ENCODE measurements at regions not wholly inside any gene's neighbourhood (a gene's known extent, or its start where the extent isn't known, plus 50 kb on each side); places are given as distances from the start of the nearest gene placed in this dataset.

DNA sequence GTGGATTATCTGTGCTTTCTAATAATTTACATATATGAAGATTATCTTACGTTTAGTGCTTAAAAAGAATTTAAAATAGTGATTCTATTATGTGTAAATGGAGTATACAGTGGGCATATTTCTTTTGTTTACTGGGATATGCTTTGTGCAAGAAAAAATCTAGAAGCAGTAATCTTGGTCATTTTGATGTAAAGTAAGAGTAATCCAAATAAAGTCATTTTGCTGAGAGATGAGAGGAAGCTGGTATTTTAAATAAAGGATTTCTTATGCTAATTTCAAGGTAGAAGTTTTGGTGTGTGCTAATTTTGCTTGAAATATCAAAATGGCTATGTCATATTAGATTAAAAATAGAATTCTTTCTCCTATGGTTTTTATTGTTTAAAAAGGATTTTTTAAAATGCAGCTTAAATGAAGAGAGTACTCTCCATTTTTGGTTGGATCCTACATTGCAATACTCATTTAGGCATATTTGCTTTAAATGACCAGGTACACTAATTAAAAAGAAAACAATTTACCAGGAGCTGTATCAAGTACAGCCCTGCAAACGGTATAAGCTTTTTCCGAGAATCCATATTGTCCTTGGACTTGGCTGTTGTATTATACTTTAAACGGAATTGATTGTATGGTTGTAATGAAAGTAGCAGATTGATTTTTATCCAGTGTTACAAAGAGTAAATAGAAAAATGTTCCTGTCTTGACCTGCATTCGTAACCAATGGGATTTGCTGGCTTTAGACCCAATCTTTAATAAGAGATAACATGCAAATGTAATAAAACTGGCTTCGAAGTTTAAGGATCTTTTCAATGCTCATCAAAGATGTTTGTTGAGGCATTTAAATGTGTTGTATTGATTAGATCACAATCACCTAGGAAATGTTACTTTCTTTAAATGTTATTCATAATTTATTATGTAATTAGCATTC, 574.7 kb downstream of the USP25 start:
- Histone ChIP-seq H3K9me3 (ENCODE audit: low read depth, low read length) (no peaks in the 10 kb centered on the region), H3K27me3 (ENCODE audit: insufficient read depth, low read length) (no peaks in the 10 kb centered on the region), H3K4me3 (ENCODE audit: insufficient read depth, low read length) (peak overlapping the region; percentile 13), H3K4me2 (ENCODE audit: insufficient read depth, low read length) (peak overlapping the region; percentile 85), H3K4me1 (ENCODE audit: insufficient read depth, low read length) (peaks cover 11% of the 10 kb centered on the region), H4K20me1 (ENCODE audit: insufficient read depth, low read length) (no peaks in the 10 kb centered on the region), H3K36me3 (ENCODE audit: insufficient read depth, low read length) (no peaks in the 10 kb centered on the region), H2AFZ (ENCODE audit: low read length) (peak overlapping the region; percentile 36), H3K27ac (ENCODE audit: low read depth, low read length) (peak overlapping the region; percentile 72), H3K79me2 (ENCODE audit: insufficient read depth, low read length) (peaks cover 6% of the 10 kb centered on the region)
- TF ChIP-seq, protein P1, sequence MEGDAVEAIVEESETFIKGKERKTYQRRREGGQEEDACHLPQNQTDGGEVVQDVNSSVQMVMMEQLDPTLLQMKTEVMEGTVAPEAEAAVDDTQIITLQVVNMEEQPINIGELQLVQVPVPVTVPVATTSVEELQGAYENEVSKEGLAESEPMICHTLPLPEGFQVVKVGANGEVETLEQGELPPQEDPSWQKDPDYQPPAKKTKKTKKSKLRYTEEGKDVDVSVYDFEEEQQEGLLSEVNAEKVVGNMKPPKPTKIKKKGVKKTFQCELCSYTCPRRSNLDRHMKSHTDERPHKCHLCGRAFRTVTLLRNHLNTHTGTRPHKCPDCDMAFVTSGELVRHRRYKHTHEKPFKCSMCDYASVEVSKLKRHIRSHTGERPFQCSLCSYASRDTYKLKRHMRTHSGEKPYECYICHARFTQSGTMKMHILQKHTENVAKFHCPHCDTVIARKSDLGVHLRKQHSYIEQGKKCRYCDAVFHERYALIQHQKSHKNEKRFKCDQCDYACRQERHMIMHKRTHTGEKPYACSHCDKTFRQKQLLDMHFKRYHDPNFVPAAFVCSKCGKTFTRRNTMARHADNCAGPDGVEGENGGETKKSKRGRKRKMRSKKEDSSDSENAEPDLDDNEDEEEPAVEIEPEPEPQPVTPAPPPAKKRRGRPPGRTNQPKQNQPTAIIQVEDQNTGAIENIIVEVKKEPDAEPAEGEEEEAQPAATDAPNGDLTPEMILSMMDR (IDR thresholded peaks at IDR 0.05; ENCODE audit: extremely low read depth, low read depth, low read length) = no peak
- DNase-seq (ENCODE audit: insufficient read length, low spot score, missing footprints) = peak; percentile 29

DNA sequence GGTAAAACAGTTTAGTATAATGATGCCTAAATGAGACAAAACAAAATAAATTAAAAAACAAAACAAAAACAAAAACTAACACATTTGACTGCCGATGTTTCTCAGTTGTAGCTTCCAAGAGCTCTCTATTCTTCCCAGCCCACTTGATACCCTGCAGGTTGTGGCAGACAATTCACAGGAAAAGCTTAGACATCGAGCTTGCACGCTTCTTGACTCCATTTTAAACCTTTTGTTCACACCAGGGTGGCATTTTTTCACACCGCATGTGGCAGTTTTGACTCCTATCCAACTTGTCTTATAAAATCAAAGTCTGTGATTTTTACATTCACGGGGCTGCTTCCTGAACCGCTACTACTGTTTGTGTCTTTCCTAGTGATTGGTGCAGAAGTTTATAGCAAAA, 575.9 kb downstream of the USP25 start:
- DNase-seq (ENCODE audit: insufficient read length, low spot score, missing footprints) = no peak
- peaks cover 6% of the 10 kb centered on the region for H3K79me2 ChIP-seq (ENCODE audit: insufficient read depth, low read length)

DNA sequence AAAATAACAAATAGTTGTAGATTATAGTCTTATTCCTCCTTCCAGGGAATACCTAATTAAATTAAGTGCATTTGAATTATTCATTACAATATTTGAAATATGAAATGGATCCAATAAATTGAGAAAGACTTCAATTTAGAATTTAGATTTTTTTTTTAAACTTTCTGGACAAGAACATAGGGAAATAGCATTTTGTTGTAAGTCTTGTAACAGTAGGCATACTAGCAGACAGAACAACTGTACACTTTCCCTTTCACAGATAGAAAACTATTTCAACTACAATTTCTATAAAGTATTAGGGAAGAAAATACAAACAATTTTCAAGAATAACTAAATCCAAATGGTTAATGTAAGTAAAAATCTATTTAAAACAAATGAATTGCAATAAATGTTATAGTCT, 577.5 kb downstream of the USP25 start:
- peak overlapping the region; percentile 69 for H3K4me3 ChIP-seq (ENCODE audit: insufficient read depth, low read length)
- H3K4me1 ChIP-seq (ENCODE audit: insufficient read depth, low read length) = peaks cover 7% of the 10 kb centered on the region
- H2AFZ ChIP-seq (ENCODE audit: low read length) = no peak overlapping the region
- no peaks in the 10 kb centered on the region for H4K20me1 ChIP-seq (ENCODE audit: insufficient read depth, low read length)
- no peak for DNase-seq (ENCODE audit: insufficient read length, low spot score, missing footprints)
- no peaks in the 10 kb centered on the region for H3K36me3 ChIP-seq (ENCODE audit: insufficient read depth, low read length)
- TF ChIP-seq, protein P1 (IDR thresholded peaks at IDR 0.05; ENCODE audit: extremely low read depth, low read depth, low read length) = no peak
- H3K4me2 ChIP-seq (ENCODE audit: insufficient read depth, low read length) = peak overlapping the region; percentile 85
- H3K27me3 ChIP-seq (ENCODE audit: insufficient read depth, low read length) = no peaks in the 10 kb centered on the region
- no peaks in the 10 kb centered on the region for H3K9me3 ChIP-seq (ENCODE audit: low read depth, low read length)
- H3K27ac ChIP-seq (ENCODE audit: low read depth, low read length) = peak overlapping the region; percentile 69
- H3K79me2 ChIP-seq (ENCODE audit: insufficient read depth, low read length) = peaks cover 6% of the 10 kb centered on the region

More for the DNA sequence above, 575.9 kb downstream of the USP25 start:
- H2AFZ ChIP-seq (ENCODE audit: low read length) = peak overlapping the region; percentile 65
- H3K4me2 ChIP-seq (ENCODE audit: insufficient read depth, low read length) = peak overlapping the region; percentile 85
- H3K9me3 ChIP-seq (ENCODE audit: low read depth, low read length) = no peaks in the 10 kb centered on the region
- no peaks in the 10 kb centered on the region for H3K36me3 ChIP-seq (ENCODE audit: insufficient read depth, low read length)
- H3K4me3 ChIP-seq (ENCODE audit: insufficient read depth, low read length) = peak overlapping the region; percentile 65
- peak overlapping the region; percentile 75 for H3K27ac ChIP-seq (ENCODE audit: low read depth, low read length)
- peaks cover 11% of the 10 kb centered on the region for H3K4me1 ChIP-seq (ENCODE audit: insufficient read depth, low read length)
- H4K20me1 ChIP-seq (ENCODE audit: insufficient read depth, low read length) = no peaks in the 10 kb centered on the region
- TF ChIP-seq, protein P1 (IDR thresholded peaks at IDR 0.05; ENCODE audit: extremely low read depth, low read depth, low read length) = no peak
- H3K27me3 ChIP-seq (ENCODE audit: insufficient read depth, low read length) = no peaks in the 10 kb centered on the region

DNA sequence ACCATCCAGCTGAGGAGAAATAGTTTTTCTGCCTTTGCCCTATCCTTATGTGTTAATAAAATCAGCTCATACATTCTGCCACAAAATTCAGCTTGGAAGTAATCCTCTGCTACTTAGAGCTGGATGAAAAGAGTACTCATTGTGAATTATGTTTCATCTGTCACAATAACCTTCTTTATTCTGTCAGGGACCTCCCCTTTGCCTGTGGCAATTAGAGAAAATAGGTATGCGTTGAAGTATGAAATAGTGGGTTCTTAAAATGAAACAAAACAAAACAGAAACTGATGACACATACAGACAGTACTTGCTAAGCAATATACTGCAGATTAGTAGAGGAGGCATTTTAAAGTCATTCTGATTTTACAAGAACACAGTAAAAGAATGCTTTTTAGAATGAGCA, 578.5 kb downstream of the USP25 start:
- no peak for DNase-seq (ENCODE audit: insufficient read length, low spot score, missing footprints)
- TF ChIP-seq, protein P1 (IDR thresholded peaks at IDR 0.05; ENCODE audit: extremely low read depth, low read depth, low read length) = no peak
- Histone ChIP-seq H3K4me2 (ENCODE audit: insufficient read depth, low read length) (peak overlapping the region; percentile 85), H3K36me3 (ENCODE audit: insufficient read depth, low read length) (no peaks in the 10 kb centered on the region), H3K27me3 (ENCODE audit: insufficient read depth, low read length) (no peaks in the 10 kb centered on the region), H3K79me2 (ENCODE audit: insufficient read depth, low read length) (peaks cover 6% of the 10 kb centered on the region), H4K20me1 (ENCODE audit: insufficient read depth, low read length) (no peaks in the 10 kb centered on the region), H3K27ac (ENCODE audit: low read depth, low read length) (peak overlapping the region; percentile 69), H3K4me1 (ENCODE audit: insufficient read depth, low read length) (peaks cover 6% of the 10 kb centered on the region), H2AFZ (ENCODE audit: low read length) (peak overlapping the region; percentile 73), H3K4me3 (ENCODE audit: insufficient read depth, low read length) (peak overlapping the region; percentile 69), H3K9me3 (ENCODE audit: low read depth, low read length) (no peaks in the 10 kb centered on the region)
